Ureter (tissue), 1 donor: ENCODE measurements at regions not wholly inside any gene's neighbourhood (a gene's known extent, or its start where the extent isn't known, plus 50 kb on each side); places are given as distances from the start of the nearest gene placed in this dataset.

ENCODE experiments used
- DNase-seq: peaks from one replicate; pipeline ENCODE4 v3.0.0-alpha.2; 2020; ENCODE audit warnings: low spot score
- donor health status: DM: yes; HTN: yes; CAD: no.

DNA sequence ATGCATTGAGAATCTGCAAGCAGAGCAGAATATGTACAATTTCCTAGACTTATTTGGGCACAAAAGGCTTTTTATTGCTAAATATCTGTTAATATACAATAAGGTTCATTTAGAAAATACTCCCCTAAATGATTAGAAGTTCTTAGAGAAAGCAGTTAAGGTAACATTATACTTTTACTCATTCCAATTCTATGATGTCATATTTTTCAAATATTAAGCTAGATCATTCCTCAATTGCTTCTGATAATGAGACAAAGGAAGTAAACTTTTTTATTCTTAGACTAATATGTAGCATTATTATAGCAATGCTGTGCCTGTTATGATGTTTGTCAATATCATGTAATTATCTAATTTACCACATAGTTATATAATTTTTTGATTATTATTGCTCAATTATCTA lies 447.0 kb downstream of the SLC16A7 start:
- DNase-seq, result no peak

DNA sequence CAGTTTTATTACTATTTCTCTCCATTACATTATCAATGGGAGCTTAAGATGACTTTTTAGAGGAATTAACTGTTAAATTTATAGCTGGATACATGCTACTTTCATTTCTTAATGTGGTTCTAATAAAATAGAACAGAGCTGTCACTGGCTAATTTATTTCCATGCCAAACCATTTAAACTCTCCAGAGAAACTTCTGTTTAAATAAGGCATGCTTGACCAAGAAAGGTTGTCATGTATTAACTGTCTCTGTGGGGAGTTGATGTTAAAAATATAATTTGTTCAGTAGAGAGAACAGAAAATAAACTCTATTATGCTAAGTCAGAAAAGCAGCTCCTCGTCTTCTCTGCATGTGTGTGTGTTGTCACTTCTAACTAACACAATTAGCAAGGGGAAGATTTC lies 447.4 kb downstream of the SLC16A7 start:
- DNase-seq, result no peak

DNA sequence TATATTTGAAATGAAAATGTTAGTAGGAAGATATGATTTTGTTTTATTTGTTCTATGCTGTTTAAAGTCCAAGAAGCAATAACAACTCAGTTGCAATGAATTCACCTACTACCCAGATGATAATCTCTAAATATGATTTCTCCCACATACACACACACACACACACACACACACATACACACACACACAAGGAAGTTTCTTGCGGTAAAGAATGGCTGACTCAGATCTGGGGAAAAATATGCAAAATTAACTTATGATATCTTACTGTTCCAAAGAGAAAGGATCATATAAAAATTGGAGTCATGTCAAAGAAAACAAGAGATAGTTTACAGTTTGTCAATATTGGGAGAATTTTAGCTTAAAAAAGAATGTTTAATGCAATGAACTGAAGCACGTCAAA lies 456.7 kb downstream of the SLC16A7 start:
- no peak for DNase-seq

DNA sequence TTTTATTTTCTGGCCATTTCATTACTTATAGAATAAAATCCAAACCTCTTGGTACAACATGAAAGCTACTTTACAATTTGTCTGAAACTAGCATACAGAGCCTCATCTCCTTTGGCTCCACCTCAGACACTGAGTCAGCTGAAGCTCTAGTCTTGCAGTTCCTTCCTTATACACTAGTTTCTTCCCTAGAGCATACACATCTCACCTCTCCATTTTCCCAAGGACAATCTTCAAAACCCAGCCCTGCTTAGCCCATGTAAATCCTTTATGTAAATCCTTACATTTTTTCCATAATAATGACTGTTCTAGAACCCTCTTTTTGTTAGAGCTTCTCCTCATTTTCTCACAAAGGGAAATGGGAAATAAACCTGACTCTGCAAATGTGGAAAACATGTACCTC lies 463.4 kb downstream of the SLC16A7 start:
- DNase-seq, result no peak

DNA sequence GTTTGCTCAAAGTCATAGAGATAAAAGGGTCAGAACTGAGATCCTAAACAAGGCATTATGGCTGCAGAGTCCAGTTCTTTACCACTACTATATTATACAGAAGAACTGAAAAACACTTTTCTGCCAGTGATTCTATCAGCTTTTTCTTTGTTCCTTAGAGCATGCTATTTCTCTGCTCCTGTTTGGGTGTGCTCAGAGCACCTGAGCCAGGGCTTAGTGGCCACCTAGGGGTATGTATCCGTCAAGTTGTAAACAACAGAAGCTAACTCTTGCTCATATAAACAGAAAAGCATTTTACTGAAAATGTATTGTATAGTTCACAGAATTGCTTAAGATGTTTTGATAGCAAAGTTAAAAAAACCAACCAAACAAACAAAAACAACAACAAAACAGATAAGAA lies 470.8 kb downstream of the SLC16A7 start:
- no peak for DNase-seq

- no peak for DNase-seq
Measured at GRCh38 chr12:60070552-60070951, 474.7 kb downstream of the SLC16A7 start.

GRCh38 chr12:60071759-60072191 lies 475.9 kb downstream of the SLC16A7 start:
- no peak for DNase-seq

DNA sequence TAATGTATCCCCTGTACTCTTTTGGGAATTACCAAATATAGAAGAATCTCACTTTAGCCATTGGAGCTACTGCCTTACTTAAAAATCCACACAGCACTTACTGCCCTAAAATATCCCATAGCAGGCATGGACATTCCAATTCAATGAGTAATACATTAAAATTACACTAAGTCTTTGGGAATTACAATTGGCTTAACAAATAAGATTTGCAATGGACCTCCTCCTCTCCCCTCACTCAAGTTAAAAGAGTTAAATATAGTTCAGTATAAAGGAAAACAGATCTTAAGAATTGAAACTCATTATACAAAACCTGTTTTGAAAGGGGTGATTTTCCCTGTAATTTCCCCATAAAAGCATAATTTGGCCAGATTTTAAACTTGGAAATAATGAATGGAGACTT lies 477.1 kb downstream of the SLC16A7 start:
- DNase-seq, result no peak

DNA sequence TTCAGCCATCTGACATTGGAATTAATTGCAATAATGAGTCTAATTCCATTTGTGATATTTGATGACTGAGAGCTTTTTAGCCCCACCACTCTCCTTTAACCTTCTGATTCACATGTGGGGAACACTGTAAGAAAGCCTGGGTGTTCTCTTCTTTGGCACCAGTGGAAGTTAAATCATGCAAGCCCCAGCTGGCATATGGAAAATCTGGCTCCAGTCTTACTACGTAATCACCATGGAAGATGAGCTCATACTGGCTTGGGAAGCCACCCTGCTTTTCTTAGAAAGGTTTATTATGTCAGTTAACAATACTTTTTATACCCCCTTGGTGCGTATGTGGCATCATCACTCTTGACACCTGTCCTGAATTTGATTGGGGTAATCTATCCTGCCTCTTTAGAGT lies 479.3 kb downstream of the SLC16A7 start:
- DNase-seq, result no peak

GRCh38 chr12:60078026-60078425 lies 482.2 kb downstream of the SLC16A7 start:
- DNase-seq, result no peak

DNA sequence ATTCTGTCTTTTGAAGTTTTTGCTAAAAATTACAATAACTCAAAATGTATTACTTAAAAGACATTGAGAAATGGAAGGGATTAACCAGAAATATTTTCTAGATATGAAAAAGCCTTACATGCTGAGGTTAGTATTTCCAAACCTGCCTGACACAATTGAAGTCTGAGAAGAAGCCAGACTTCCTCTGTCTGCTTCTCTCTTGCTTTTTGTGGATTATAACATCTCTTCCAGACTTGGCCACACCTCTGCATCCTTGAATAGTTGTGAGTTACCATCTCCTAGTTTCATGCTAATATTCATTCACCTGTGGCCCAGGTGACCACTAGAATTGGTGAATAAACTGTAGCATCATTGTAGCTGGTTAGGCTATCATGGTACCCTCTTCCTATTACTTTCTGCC lies 497.6 kb downstream of the SLC16A7 start:
- DNase-seq, result no peak

- DNase-seq, result no peak
Measured at GRCh38 chr12:60094436-60094835, 498.6 kb downstream of the SLC16A7 start.

GRCh38 chr12:60096727-60097126 lies 500.9 kb downstream of the SLC16A7 start:
- DNase-seq, result no peak

DNA sequence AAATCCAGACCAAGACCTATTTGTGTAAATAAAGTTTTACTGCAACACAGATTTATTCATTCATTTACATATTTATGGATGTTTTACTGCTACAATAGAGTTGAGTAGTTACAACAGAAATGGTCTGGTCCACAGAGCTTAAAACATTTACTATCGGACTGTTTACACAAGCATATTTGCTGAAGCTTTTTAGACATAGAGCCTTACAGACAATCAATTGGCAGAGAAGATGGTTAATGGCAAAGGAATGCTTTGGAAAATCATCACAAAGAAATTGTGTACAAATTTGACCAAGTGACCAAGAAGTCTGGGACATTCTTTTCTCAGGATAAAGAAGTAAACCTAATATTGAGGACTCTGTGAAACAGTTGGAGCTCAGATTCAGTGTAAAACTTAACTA lies 504.3 kb downstream of the SLC16A7 start:
- no peak for DNase-seq

GRCh38 chr12:60100852-60101251 lies 505.0 kb downstream of the SLC16A7 start:
- DNase-seq, result no peak

- DNase-seq, result no peak
Measured at GRCh38 chr12:60101715-60102114, 505.9 kb downstream of the SLC16A7 start.

GRCh38 chr12:60106214-60106613 lies 510.4 kb downstream of the SLC16A7 start:
- no peak for DNase-seq

DNA sequence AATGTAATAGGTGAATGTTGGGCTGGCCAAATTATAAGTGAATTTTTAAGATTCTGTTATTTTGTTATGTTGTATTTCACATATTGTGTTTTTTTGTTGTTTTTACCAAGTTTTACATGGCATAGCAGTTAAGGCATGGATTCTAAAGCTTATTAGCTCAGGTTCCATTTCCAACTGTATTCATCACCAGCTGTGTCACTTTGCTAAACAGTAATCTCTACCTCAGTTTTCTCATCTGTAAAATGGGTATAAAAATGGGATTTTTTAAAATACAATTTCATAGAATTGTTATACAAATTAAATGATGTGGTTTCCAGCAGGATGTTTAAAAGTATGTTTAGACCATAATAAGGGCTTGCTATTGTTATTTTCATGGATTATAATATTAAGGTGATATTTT lies 512.2 kb downstream of the SLC16A7 start:
- no peak for DNase-seq

DNA sequence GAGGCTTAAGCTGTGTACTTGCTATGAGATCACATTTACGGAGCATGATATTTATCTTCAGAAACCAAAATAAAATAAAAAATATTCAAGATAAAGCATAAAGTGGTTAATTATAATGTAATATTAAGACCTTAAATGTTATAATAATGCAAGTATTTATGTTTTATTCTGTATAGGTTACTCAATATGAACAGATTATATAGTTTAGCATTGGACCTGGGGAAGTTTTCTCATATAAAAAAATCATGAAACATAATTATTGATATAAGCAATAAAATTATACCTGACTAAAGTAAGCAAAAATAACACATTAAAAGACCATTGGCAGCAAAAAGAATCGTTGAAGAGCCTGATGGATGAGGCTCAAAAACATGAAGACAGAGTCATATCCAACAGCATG lies 516.2 kb downstream of the SLC16A7 start:
- DNase-seq, result no peak

DNA sequence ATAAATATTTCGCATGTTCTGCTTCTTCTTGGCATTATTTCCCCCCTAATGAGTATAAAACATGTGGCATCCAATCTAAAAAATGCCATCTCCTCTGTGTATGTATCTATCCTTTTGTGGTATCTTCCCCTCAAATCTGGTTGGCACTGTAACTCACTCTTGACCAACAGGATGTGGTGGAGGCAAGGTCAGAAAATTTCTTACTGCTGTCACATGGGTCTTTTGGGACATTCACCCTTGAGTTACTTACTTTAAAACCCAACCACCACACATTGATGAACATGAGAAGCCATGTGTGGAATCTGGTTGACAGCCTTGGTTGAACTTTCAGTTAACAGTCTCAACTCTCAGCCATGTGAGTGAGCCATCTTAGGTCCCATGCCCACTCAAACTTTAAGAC lies 516.9 kb downstream of the SLC16A7 start:
- no peak for DNase-seq

DNA sequence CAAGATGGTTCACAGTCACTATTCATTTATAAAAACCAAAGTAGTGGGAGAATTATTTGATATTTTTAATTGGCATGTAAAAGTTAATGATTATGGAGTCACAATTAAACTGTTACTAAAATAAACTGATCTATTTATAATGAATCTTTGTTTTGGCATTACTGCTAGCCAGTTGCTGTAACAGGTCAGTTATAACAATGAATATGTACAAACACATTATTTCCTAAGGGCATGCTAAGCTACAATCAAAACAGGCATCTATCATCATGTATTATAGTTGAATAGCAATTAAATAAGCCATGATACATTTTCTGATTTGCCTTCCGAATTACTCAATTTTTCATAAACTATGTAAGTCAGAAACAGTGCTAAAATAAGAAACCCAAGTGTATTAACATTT lies 518.3 kb downstream of the SLC16A7 start:
- no peak for DNase-seq

DNA sequence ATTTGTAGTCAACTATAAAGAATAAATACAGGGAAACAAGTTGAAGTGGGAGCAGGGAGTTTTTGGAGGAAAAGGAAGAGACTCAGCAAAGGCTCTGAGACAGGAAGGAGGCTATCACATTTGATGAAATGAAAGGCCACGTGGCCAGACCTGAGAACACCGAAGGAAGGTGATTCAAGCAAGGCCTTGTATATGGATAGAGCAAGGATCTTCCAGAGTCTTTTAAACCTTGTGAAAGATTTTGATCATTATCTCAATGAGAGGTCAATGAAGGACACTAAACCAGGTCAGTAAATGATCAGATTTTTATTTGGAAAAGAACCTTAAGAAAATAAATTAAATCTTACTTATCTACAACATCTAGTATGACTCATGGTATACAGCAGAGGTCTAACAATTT lies 523.5 kb downstream of the SLC16A7 start:
- no peak for DNase-seq

DNA sequence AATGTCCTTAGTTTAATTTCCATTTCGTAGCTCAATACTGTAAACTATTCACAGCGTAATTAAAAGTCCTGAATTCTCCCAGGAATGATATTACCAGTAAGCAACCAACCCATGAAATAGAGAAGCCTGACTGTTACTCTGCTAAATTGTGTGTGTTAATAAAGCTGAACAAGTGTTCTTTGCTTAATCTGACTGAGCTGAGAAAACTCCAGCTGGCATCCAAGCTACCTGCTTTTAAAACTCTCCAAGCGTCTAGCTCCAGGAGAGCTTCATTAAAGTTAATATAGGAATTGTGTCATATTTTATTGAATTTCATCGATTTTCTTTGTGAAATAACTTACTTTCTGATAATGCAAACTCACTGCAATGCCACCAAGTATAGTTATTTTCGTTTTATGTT lies 524.4 kb downstream of the SLC16A7 start:
- no peak for DNase-seq

DNA sequence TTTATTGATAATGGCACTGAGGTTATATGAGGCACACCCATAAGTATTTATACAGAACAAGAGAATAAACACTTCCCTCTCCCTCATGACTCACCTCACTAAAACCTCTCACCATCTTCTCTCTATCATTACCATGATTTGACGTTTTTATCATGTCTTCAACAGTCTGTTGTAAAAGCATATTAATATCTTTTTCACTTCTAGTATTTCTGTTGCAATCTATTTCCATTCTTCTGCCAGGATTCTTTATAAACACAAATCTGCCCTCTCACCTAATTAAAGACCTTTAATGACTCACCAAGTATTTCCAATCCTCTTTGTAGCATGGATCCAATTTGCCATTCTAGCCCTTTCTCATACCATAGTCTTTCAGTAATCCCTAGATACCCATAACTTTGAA lies 527.7 kb downstream of the SLC16A7 start:
- DNase-seq, result no peak

GRCh38 chr12:60137513-60137912 lies 541.7 kb downstream of the SLC16A7 start:
- DNase-seq, result no peak
